K562 (cell line): ENCODE measurements at regions not wholly inside any gene's neighbourhood (a gene's known extent, or its start where the extent isn't known, plus 50 kb on each side); places are given as distances from the start of the nearest gene placed in this dataset.

ENCODE experiments used
- ATAC-seq: fragments of 200-7000 bp; cut with Tn5 transposase; 3 replicates; pipeline ENCODE4 v1.9.1; 2020; ENCODE audit warnings: moderate library complexity
- BruUV-seq: library from RNA; stranded (reverse); fragments of 400-500 nt; replicated peaks from 2 replicates; lab custom pipeline; 2021; lab: Mats Ljungman, UMichigan
- CTCF ChIA-PET: fragments of 300-600 bp; formaldehyde crosslinking; extraction: SDS; loops from one replicate; lab custom pipeline; 2021; ENCODE audit warnings: low intra/inter-chr PET ratio; lab: Yijun Ruan, JAX
- POLR2A ChIA-PET: fragments of 300-600, 350-650 bp; sonication (Branson Sonifier 250); formaldehyde crosslinking; extraction: SDS; loops from one replicate; lab custom pipeline; 2021; ENCODE audit warnings: antibody characterized with exemption, inconsistent platforms; lab: Yijun Ruan, JAX
- DNase-seq, 4 experiments: peaks; one replicate each; pipeline versions ENCODE4 v3.0.0 to v3.0.0-alpha.2; 2011 to 2018; ENCODE audit warnings: low spot score in 3 of 4, mixed read lengths in 3 of 4; ENCODE audit errors: extremely low read depth in 1 of 4
- FAIRE-seq: peaks from 2 replicates; lab custom pipeline; 2011; peaks lifted over from hg19 to GRCh38; lab: Jason Lieb, UNC
- H2AFZ ChIP-seq: 2 replicates; pipeline ENCODE4 v1.6.0; 2011; ENCODE audit warnings: low read depth, low read length, control low read depth, inconsistent platforms
- H3K27ac ChIP-seq: fragments of 200-600 bp; 3 replicates; pipeline ENCODE4 v1.8.0; 2011; ENCODE audit warnings: low read depth, mild to moderate bottlenecking, control low read depth, inconsistent platforms, low read length, moderate library complexity, mixed read lengths; ENCODE audit errors: extremely low read depth
- H3K27me3 ChIP-seq, 2 experiments: fragments of 300-600 bp in 1 of 2; 2 replicates in 1 of 2; 3 replicates in 1 of 2; pipeline versions ENCODE4 v1.6.0 to v1.8.0; 2011; ENCODE audit warnings: inconsistent platforms in 2 of 2, low read length in 2 of 2, mild to moderate bottlenecking in 1 of 2, mixed read lengths in 1 of 2, moderate library complexity in 1 of 2; ENCODE audit not compliant: control insufficient read depth in 2 of 2, insufficient read depth in 2 of 2
- H3K36me3 ChIP-seq: fragments of 300-600 bp; 3 replicates; pipeline ENCODE4 v1.8.0; 2011; ENCODE audit warnings: mild to moderate bottlenecking, low read length, inconsistent platforms; ENCODE audit not compliant: control insufficient read depth, insufficient read depth
- H3K4me1 ChIP-seq, 2 experiments: fragments of 200-600 bp in 1 of 2; replicated peaks in 1 of 2; 2 replicates in 1 of 2; 3 replicates in 1 of 2; pipeline versions ENCODE4 v1.5.1 to v1.8.0; 2011; ENCODE audit warnings: inconsistent platforms in 2 of 2, low read length in 2 of 2, mild to moderate bottlenecking in 1 of 2, mixed read lengths in 1 of 2, moderate library complexity in 1 of 2; ENCODE audit not compliant: control insufficient read depth in 2 of 2, insufficient read depth in 2 of 2
- H3K4me2 ChIP-seq: 2 replicates; pipeline ENCODE4 v1.6.1; 2011; ENCODE audit warnings: low read length, control low read depth, inconsistent platforms, mixed read lengths; ENCODE audit not compliant: insufficient read depth
- H3K4me3 ChIP-seq: fragments of 200-600 bp; sonication (generic), shearing (Covaris generic); 2 replicates; pipeline ENCODE4 v1.5.1; 2016; ENCODE audit warnings: control low read depth, inconsistent platforms
- H3K79me2 ChIP-seq: fragments of 200-600 bp; 3 replicates; pipeline ENCODE4 v1.8.0; 2011; ENCODE audit warnings: low read length, inconsistent platforms; ENCODE audit not compliant: control insufficient read depth, insufficient read depth
- H3K9ac ChIP-seq, 2 experiments: 2 replicates each; pipeline versions ENCODE4 v1.6.0 to v1.6.1; 2011; ENCODE audit warnings: low read depth in 2 of 2, low read length in 2 of 2, control low read depth in 1 of 2, inconsistent platforms in 1 of 2, mild to moderate bottlenecking in 1 of 2, mixed read lengths in 1 of 2; ENCODE audit not compliant: insufficient read depth in 1 of 2
- H3K9me1 ChIP-seq: one replicate; pipeline ENCODE4 v1.6.0; 2011; ENCODE audit warnings: inconsistent platforms, mild to moderate bottlenecking, low read length, moderate library complexity; ENCODE audit not compliant: control insufficient read depth, insufficient read depth
- H3K9me3 ChIP-seq: replicated peaks from 2 replicates; pipeline ENCODE4 v1.5.1; 2011; ENCODE audit warnings: low read depth, low read length, inconsistent platforms; ENCODE audit not compliant: control insufficient read depth, insufficient read depth
- H4K20me1 ChIP-seq: replicated peaks from 2 replicates; pipeline ENCODE4 v1.6.1; 2011; ENCODE audit warnings: low read length, inconsistent platforms, mixed read lengths; ENCODE audit not compliant: control insufficient read depth, insufficient read depth
- CUX1 ChIP-seq: fragments of 200-800 bp; sonication (Bioruptor generic); IDR thresholded peaks from 2 replicates; pipeline ENCODE4 v1.6.1; 2016; ENCODE audit warnings: missing genetic modification characterization, missing compliant biosample characterization
- KDM2B ChIP-seq: fragments of 250-450 bp; sonication (Bioruptor Pico); IDR thresholded peaks from 2 replicates; pipeline ENCODE4 v1.8.0; 2021; ENCODE audit warnings: mild to moderate bottlenecking, moderate library complexity
- NEUROD1 ChIP-seq: fragments of 150-350 bp; IDR thresholded peaks from 2 replicates; pipeline ENCODE4 v1.6.1; 2014; ENCODE audit warnings: borderline replicate concordance, low read length, low read depth; ENCODE audit not compliant: partially characterized antibody
- NFIC ChIP-seq: fragments of 450-650 bp; IDR thresholded peaks from 2 replicates; pipeline ENCODE4 v1.6.1; 2017; ENCODE audit warnings: mild to moderate bottlenecking, inconsistent platforms
- SRSF7 ChIP-seq: fragments of 200-400 bp; formaldehyde crosslinking; optimal IDR thresholded peaks from 2 replicates; pipeline ENCODE3; 2017; ENCODE audit warnings: mild to moderate bottlenecking, low read depth, low read length
- TCF7 ChIP-seq: sonication (generic); IDR thresholded peaks from 2 replicates; pipeline ENCODE4 v1.6.1; 2016; ENCODE audit warnings: antibody characterized with exemption, borderline replicate concordance
- TFAP4 ChIP-seq: sonication (generic); formaldehyde crosslinking; IDR thresholded peaks from 2 replicates; pipeline ENCODE4 v1.8.0; 2022; ENCODE audit warnings: missing genetic modification reagents, mild to moderate bottlenecking, moderate library complexity, borderline replicate concordance
- TRIM28 ChIP-seq: fragments of 450-650 bp; IDR thresholded peaks from 2 replicates; pipeline ENCODE4 v1.6.1; 2017
- ZNF586 ChIP-seq: fragments of 450-650 bp; formaldehyde crosslinking; conservative IDR thresholded peaks from 2 replicates; pipeline ENCODE4 v1.4.0; 2020; ENCODE audit warnings: mild to moderate bottlenecking, moderate library complexity
- ZNF644 ChIP-seq: fragments of 200-800 bp; sonication (Bioruptor generic); IDR thresholded peaks from 2 replicates; pipeline ENCODE4 v1.6.1; 2016; ENCODE audit warnings: low read depth, missing genetic modification characterization, missing compliant biosample characterization
- WGBS: fragments of 100-300 bp; shearing (Covaris generic); methylation state at CpG from one replicate; pipeline ENCODE4 v1.1.6; 2016; ENCODE audit warnings: low coverage, mixed read lengths; ENCODE audit not compliant: insufficient coverage; ENCODE audit errors: missing lambda C conversion rate; 5-methylcytosine and 5-hydroxymethylcytosine counted together
- in situ Hi-C: fragments of 300-500 bp; cut with MboI; formaldehyde crosslinking; loops from 4 replicates; pipeline ENCODE4 v1.15.0; 2018; ENCODE audit warnings: inconsistent platforms, mixed read lengths
- intact Hi-C: fragments of 100-400 bp; cut with micrococcal nuclease; formaldehyde crosslinking; loops from 2 replicates; pipeline ENCODE4 v1.14.2; 2022
- TF ChIP-seq, protein P1 (sequence below): fragments of 200-400 bp; formaldehyde crosslinking; IDR thresholded peaks from 2 replicates; pipeline ENCODE4 v1.6.1; 2017; ENCODE audit warnings: mild to moderate bottlenecking, low read depth, low read length, moderate library complexity

DNA sequence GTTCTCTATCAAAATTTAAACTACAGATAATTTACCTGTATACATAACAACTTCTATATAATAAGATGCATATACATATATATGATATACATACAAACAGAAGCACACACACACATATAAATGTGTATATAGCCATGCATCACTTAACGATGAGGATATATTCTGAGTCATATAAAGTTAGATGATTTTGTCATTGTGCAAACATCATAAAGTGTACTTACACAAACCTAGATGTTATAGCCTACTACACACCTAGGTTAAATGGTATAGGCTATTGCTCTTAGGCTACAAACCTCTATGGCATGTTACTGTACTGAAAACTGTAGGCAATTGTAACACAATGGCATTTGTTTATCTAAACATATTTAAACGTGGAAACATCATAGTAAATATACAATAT, 937.6 kb upstream of the KCND2 start:
- TF ChIP-seq TFAP4 (CRISPR knock-in tag) (no peak), TRIM28 (no peak), ZNF586 (CRISPR knock-in tag) (no peak), CUX1 (CRISPR knock-in tag) (no peak), SRSF7 (no peak), ZNF644 (no peak), NFIC (no peak), TCF7 (no peak), KDM2B (CRISPR knock-in tag) (no peak), NEUROD1 (no peak)
- TF ChIP-seq, protein P1, sequence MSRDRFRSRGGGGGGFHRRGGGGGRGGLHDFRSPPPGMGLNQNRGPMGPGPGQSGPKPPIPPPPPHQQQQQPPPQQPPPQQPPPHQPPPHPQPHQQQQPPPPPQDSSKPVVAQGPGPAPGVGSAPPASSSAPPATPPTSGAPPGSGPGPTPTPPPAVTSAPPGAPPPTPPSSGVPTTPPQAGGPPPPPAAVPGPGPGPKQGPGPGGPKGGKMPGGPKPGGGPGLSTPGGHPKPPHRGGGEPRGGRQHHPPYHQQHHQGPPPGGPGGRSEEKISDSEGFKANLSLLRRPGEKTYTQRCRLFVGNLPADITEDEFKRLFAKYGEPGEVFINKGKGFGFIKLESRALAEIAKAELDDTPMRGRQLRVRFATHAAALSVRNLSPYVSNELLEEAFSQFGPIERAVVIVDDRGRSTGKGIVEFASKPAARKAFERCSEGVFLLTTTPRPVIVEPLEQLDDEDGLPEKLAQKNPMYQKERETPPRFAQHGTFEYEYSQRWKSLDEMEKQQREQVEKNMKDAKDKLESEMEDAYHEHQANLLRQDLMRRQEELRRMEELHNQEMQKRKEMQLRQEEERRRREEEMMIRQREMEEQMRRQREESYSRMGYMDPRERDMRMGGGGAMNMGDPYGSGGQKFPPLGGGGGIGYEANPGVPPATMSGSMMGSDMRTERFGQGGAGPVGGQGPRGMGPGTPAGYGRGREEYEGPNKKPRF = no peak
- H4K20me1 ChIP-seq = no peaks in the 10 kb centered on the region
- in situ Hi-C loops = no loop called here
- DNase-seq (no peak), ATAC-seq (no peak), FAIRE-seq (no peak)
- no peak overlapping the region for H3K4me2 ChIP-seq
- intact Hi-C loops = no loop called here
- CTCF ChIA-PET = no interaction called here
- no peak overlapping the region for H3K9ac ChIP-seq
- no peak overlapping the region for H3K27ac ChIP-seq
- no peaks in the 10 kb centered on the region for H3K27me3 ChIP-seq
- POLR2A ChIA-PET = no interaction called here
- BruUV-seq = no TSS peak
- H3K36me3 ChIP-seq = no peaks in the 10 kb centered on the region
- no peak overlapping the region for H2AFZ ChIP-seq
- no peaks in the 10 kb centered on the region for H3K9me1 ChIP-seq
- H3K9me3 ChIP-seq = no peaks in the 10 kb centered on the region
- H3K79me2 ChIP-seq = no peaks in the 10 kb centered on the region
- 0% methylated on average over 2 of the region's 2 CpGs for WGBS
- H3K4me3 ChIP-seq = no peak overlapping the region
- H3K4me1 ChIP-seq = no peaks in the 10 kb centered on the region
